Adrenal gland (tissue), 9 donors: ENCODE measurements at regions not wholly inside any gene's neighbourhood (a gene's known extent, or its start where the extent isn't known, plus 50 kb on each side); places are given as distances from the start of the nearest gene placed in this dataset.

Source experiments
- DNase-seq, 7 donors: peaks; one replicate each; pipeline ENCODE4 v3.0.0-alpha.2; 2019 to 2020
- H3K27ac ChIP-seq, 5 donors: fragments of 200-600 bp; sonication (generic) in 4 of 5; 1 replicate in 3 of 5; 2 replicates in 2 of 5; pipeline versions ENCODE4 v1.5.1 to v1.8.0; 2016 to 2020; ENCODE audit warnings: mild to moderate bottlenecking in 1 of 5
- H3K27me3 ChIP-seq: fragments of 200-600 bp; 2 replicates; pipeline ENCODE4 v1.8.0; 2021
- H3K36me3 ChIP-seq, 2 donors: fragments of 200-600 bp; replicated peaks in 1 of 2; 1 replicate in 1 of 2; 2 replicates in 1 of 2; pipeline versions ENCODE4 v1.5.1 to v1.8.0; 2018 to 2022
- H3K4me1 ChIP-seq, 2 donors: fragments of 200-600 bp; replicated peaks in 1 of 2; 1 replicate in 1 of 2; 2 replicates in 1 of 2; pipeline versions ENCODE4 v1.5.1 to v1.8.0; 2018 to 2021
- H3K4me3 ChIP-seq, 4 donors: fragments of 200-600 bp; sonication (generic) in 3 of 4; one replicate each; pipeline ENCODE4 v1.5.1; 2016 to 2018
- H3K9me3 ChIP-seq, 3 donors: fragments of 200-600 bp; sonication (generic) in 1 of 3; replicated peaks in 1 of 3; 1 replicate in 2 of 3; 2 replicates in 1 of 3; pipeline versions ENCODE4 v1.5.1 to v1.8.0; 2016 to 2021
- POLR2A ChIP-seq, 2 donors: fragments of 450-650 bp; IDR thresholded peaks; one replicate each; pipeline ENCODE4 v1.6.1; 2017; ENCODE audit warnings: antibody characterized with exemption in 2 of 2, mild to moderate bottlenecking in 2 of 2, moderate library complexity in 1 of 2
- WGBS, 4 donors: extraction: QIAGEN DNeasy Blood & Tissue Kit in 2 of 4; methylation state at CpG; one replicate each; pipeline versions ENCODE4 v1.1.5 to v1.1.7; 2013 to 2017; 5-methylcytosine and 5-hydroxymethylcytosine counted together
- intact Hi-C, 2 donors: fragments of 100-400 bp; cut with DNase I; formaldehyde crosslinking; loops; one replicate each; pipeline versions ENCODE4 v1.14.1 to v1.15.0; 2022 to 2023
- TF ChIP-seq, protein P1 (sequence below), 6 experiments: fragments of 450-650 bp in 4 of 6; fragments of 200-600 bp in 2 of 6; sonication (generic) in 1 of 6; IDR thresholded peaks; 1 replicate in 5 of 6; 2 replicates in 1 of 6; pipeline versions ENCODE4 v1.5.1 to v1.8.0; 2016 to 2021; ENCODE audit warnings: antibody characterized with exemption in 6 of 6, mild to moderate bottlenecking in 2 of 6, moderate library complexity in 1 of 6
- donor health status: healthy with polysubstance abuse.
- donor health status: Bipolar disorder and iron deficiency.
- donor health status: DM: yes; HTN: yes; CAD: no.
- donor health status: DM: no; HTN: no; CAD: no.
- donor health status: DM: no; HTN: no; CAD: no.

GRCh38 chr17:12302711-12303110, 282.0 kb downstream of the MAP2K4 start:
- Histone ChIP-seq H3K36me3 (no peaks in the 10 kb centered on the region), H3K9me3 (no peaks in the 10 kb centered on the region), H3K27me3 (no peaks in the 10 kb centered on the region), H3K4me1 (no peaks in the 10 kb centered on the region), H3K27ac (no peak overlapping the region), H3K4me3 (no peak overlapping the region)
- DNase-seq, result no peak
- TF ChIP-seq POLR2A (IDR thresholded peaks at IDR 0.05), result no peak
- TF ChIP-seq, protein P1, sequence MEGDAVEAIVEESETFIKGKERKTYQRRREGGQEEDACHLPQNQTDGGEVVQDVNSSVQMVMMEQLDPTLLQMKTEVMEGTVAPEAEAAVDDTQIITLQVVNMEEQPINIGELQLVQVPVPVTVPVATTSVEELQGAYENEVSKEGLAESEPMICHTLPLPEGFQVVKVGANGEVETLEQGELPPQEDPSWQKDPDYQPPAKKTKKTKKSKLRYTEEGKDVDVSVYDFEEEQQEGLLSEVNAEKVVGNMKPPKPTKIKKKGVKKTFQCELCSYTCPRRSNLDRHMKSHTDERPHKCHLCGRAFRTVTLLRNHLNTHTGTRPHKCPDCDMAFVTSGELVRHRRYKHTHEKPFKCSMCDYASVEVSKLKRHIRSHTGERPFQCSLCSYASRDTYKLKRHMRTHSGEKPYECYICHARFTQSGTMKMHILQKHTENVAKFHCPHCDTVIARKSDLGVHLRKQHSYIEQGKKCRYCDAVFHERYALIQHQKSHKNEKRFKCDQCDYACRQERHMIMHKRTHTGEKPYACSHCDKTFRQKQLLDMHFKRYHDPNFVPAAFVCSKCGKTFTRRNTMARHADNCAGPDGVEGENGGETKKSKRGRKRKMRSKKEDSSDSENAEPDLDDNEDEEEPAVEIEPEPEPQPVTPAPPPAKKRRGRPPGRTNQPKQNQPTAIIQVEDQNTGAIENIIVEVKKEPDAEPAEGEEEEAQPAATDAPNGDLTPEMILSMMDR (IDR thresholded peaks at IDR 0.05), result no peak
- intact Hi-C loops, result no loop called here
- WGBS, 4 donors, result 51 to 59% (median 56%) methylated on average over 3 of the region's 3 CpGs

DNA sequence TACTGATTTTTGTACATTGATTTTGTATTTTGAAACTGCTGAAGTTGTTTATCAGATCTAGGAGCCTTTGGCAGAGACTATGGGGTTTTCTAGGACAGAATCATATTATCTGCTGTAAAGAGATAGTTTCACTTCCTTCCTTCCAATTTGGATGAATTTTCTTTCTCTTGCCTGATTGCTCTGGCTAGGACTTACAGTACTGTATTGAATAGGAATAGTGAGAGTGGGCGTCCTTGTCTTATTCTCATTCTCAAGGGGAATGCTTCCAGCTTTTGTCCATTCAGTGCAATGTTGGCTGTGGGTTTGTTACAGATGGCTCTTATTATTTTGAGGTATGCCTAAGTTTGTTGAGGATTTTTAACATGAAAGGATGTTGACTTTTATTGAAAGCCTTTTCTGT, 290.1 kb downstream of the MAP2K4 start:
- no peak for DNase-seq
- intact Hi-C loops, result no loop called here
- Histone ChIP-seq H3K9me3 (no peaks in the 10 kb centered on the region), H3K27me3 (no peaks in the 10 kb centered on the region), H3K4me3 (no peak overlapping the region), H3K4me1 (no peaks in the 10 kb centered on the region), H3K27ac (no peak overlapping the region), H3K36me3 (no peaks in the 10 kb centered on the region)
- 70 to 88% (median 72%) methylated on average over 1 of the region's 1 CpG for WGBS, 4 donors
- TF ChIP-seq, protein P1 (IDR thresholded peaks at IDR 0.05), result no peak
- TF ChIP-seq POLR2A (IDR thresholded peaks at IDR 0.05), result no peak

GRCh38 chr17:12312692-12313091, 292.0 kb downstream of the MAP2K4 start:
- H3K4me1 ChIP-seq, result no peaks in the 10 kb centered on the region
- H3K27me3 ChIP-seq, result no peaks in the 10 kb centered on the region
- H3K4me3 ChIP-seq, result no peak overlapping the region
- no peaks in the 10 kb centered on the region for H3K36me3 ChIP-seq
- no peak overlapping the region for H3K27ac ChIP-seq
- TF ChIP-seq, protein P1 (IDR thresholded peaks at IDR 0.05), result no peak
- TF ChIP-seq POLR2A (IDR thresholded peaks at IDR 0.05), result no peak
- DNase-seq, result no peak
- H3K9me3 ChIP-seq, result no peaks in the 10 kb centered on the region
- intact Hi-C loops, result no loop called here

DNA sequence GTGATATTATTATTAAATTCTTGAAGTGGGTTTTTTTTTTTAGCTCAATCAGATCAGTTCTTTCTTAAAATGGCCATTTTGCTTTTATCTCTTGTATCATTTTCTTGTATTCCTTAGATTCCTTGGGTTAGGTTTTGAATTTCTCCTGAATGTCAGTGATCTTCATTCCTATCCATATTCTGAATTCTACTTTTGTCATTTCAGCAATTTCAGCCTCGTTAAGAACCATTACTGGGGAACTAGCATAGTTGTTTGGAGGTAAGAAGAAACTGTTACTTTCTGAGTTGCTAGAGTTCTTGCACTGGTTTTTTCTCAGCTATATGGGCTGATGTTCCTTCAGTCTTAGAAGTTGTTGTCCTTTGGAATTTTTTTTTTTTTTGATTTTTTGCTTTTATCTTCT, 293.1 kb downstream of the MAP2K4 start:
- intact Hi-C loops, result no loop called here
- TF ChIP-seq, protein P1 (IDR thresholded peaks at IDR 0.05), result no peak
- no peak for TF ChIP-seq POLR2A (IDR thresholded peaks at IDR 0.05)
- H3K9me3 ChIP-seq, result no peaks in the 10 kb centered on the region

More for the DNA sequence above, 293.1 kb downstream of the MAP2K4 start:
- WGBS, 4 donors, result 70 to 91% (median 79%) methylated on average over 1 of the region's 1 CpG
- Histone ChIP-seq H3K4me3 (no peak overlapping the region), H3K4me1 (no peaks in the 10 kb centered on the region), H3K27ac (no peak overlapping the region), H3K27me3 (no peaks in the 10 kb centered on the region), H3K36me3 (no peaks in the 10 kb centered on the region)
- no peak for DNase-seq
